DOHH2 (cell line): ENCODE measurements at regions not wholly inside any gene's neighbourhood (a gene's known extent, or its start where the extent isn't known, plus 50 kb on each side); places are given as distances from the start of the nearest gene placed in this dataset.

ENCODE experiments used
- EZH2phosphoT487 ChIP-seq: fragments of 200-600 bp; sonication (generic); IDR thresholded peaks from 2 replicates; pipeline ENCODE4 v1.6.1; 2017; ENCODE audit warnings: borderline replicate concordance, mild to moderate bottlenecking, antibody characterized with exemption, low read length, moderate library complexity, mixed read lengths
- TF ChIP-seq, protein P1 (sequence below): fragments of 200-600 bp; sonication (generic); IDR thresholded peaks from one replicate; pipeline ENCODE4 v1.5.1; 2014; ENCODE audit warnings: antibody characterized with exemption, mild to moderate bottlenecking, low read depth, low read length; ENCODE audit not compliant: poor library complexity, severe bottlenecking

DNA sequence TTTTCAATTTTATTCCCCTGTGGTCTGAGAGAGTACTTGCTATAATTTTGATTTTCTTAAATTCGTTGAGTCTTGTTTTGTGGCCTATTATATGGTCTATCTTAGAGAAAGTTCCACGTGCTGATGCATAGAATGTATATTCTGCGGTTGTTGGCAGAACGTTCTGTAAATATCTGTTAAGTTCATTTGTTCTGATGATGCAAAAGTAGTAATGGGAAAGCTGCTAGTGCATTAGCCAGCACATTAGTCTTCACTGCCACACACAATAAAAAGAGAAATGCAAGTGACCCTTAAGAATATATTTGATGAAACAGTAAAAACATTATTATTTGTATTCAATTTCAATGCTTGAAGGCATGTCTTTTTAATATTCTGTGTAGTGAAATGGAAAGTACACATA lies 84.8 kb downstream of the GTPBP8 start:
- TF ChIP-seq, protein P1, sequence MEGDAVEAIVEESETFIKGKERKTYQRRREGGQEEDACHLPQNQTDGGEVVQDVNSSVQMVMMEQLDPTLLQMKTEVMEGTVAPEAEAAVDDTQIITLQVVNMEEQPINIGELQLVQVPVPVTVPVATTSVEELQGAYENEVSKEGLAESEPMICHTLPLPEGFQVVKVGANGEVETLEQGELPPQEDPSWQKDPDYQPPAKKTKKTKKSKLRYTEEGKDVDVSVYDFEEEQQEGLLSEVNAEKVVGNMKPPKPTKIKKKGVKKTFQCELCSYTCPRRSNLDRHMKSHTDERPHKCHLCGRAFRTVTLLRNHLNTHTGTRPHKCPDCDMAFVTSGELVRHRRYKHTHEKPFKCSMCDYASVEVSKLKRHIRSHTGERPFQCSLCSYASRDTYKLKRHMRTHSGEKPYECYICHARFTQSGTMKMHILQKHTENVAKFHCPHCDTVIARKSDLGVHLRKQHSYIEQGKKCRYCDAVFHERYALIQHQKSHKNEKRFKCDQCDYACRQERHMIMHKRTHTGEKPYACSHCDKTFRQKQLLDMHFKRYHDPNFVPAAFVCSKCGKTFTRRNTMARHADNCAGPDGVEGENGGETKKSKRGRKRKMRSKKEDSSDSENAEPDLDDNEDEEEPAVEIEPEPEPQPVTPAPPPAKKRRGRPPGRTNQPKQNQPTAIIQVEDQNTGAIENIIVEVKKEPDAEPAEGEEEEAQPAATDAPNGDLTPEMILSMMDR: no peak
- TF ChIP-seq EZH2phosphoT487: no peak
